Neural progenitor cell (in vitro differentiated cells): ENCODE measurements at regions not wholly inside any gene's neighbourhood (a gene's known extent, or its start where the extent isn't known, plus 50 kb on each side); places are given as distances from the start of the nearest gene placed in this dataset.
A peak's percentile ranks its signal among the peaks of the same experiment; 100 is the strongest.

Experiments used
- DNase-seq: peaks from one replicate; pipeline ENCODE4 v3.0.0-alpha.2; 2016; ENCODE audit warnings: low spot score
- H2AFZ ChIP-seq: fragments of 200-600 bp; sonication (generic); replicated peaks from 2 replicates; pipeline ENCODE4 v1.6.1; 2016; ENCODE audit warnings: antibody characterized with exemption
- H3F3A ChIP-seq: fragments of 200-600 bp; sonication (generic); 2 replicates; pipeline ENCODE4 v1.6.1; 2016; ENCODE audit warnings: antibody characterized with exemption, low read depth
- H3K27ac ChIP-seq: fragments of 200-600 bp; sonication (generic); 2 replicates; pipeline ENCODE4 v1.5.1; 2016; ENCODE audit warnings: mild to moderate bottlenecking
- H3K27me3 ChIP-seq: fragments of 200-600 bp; sonication (generic); 2 replicates; pipeline ENCODE4 v1.6.1; 2016; ENCODE audit warnings: mild to moderate bottlenecking, moderate library complexity
- H3K36me3 ChIP-seq: fragments of 200-600 bp; sonication (generic); 2 replicates; pipeline ENCODE4 v1.5.1; 2016
- H3K4me1 ChIP-seq: fragments of 200-600 bp; sonication (generic); 2 replicates; pipeline ENCODE4 v1.6.1; 2016; ENCODE audit warnings: mixed run types
- H3K4me2 ChIP-seq: fragments of 200-600 bp; sonication (generic); 2 replicates; pipeline ENCODE4 v1.6.1; 2016
- H3K4me3 ChIP-seq: fragments of 200-600 bp; sonication (generic); 2 replicates; pipeline ENCODE4 v1.5.1; 2016
- H3K79me2 ChIP-seq: fragments of 200-600 bp; sonication (generic); 2 replicates; pipeline ENCODE4 v1.6.1; 2016; ENCODE audit warnings: low read depth
- H3K9ac ChIP-seq: fragments of 200-600 bp; sonication (generic); 2 replicates; pipeline ENCODE4 v1.6.1; 2016
- H3K9me3 ChIP-seq: fragments of 200-600 bp; sonication (generic); 2 replicates; pipeline ENCODE4 v1.5.1; 2016; ENCODE audit warnings: low read depth
- H4K20me1 ChIP-seq: fragments of 200-600 bp; sonication (generic); 2 replicates; pipeline ENCODE4 v1.6.1; 2016; ENCODE audit warnings: low read depth
- H3K27ac Mint-ChIP-seq: 3 replicates; pipeline ENCODE4 v1.8.0; 2021; ENCODE audit warnings: mixed read lengths
- H3K27me3 Mint-ChIP-seq: 2 replicates; pipeline ENCODE4 v1.8.0; 2022; ENCODE audit warnings: low read depth, mild to moderate bottlenecking, inconsistent platforms, moderate library complexity, mixed read lengths; ENCODE audit not compliant: insufficient read depth
- H3K36me3 Mint-ChIP-seq: 3 replicates; pipeline ENCODE4 v1.8.0; 2021; ENCODE audit warnings: mixed read lengths
- H3K4me1 Mint-ChIP-seq: 3 replicates; pipeline ENCODE4 v1.8.0; 2021; ENCODE audit warnings: mixed read lengths
- H3K4me3 Mint-ChIP-seq: 3 replicates; pipeline ENCODE4 v1.8.0; 2021; ENCODE audit warnings: mild to moderate bottlenecking, moderate library complexity, mixed read lengths
- H3K9me3 Mint-ChIP-seq: 3 replicates; pipeline ENCODE4 v1.8.0; 2020; ENCODE audit warnings: mixed read lengths
- CTCF ChIP-seq: fragments of 200-600 bp; sonication (generic); IDR thresholded peaks from 2 replicates; pipeline ENCODE4 v1.5.1; 2017; ENCODE audit warnings: antibody characterized with exemption, mild to moderate bottlenecking
- EZH2 ChIP-seq: fragments of 200-600 bp; sonication (generic); IDR thresholded peaks from 2 replicates; pipeline ENCODE4 v1.6.1; 2017; ENCODE audit warnings: antibody characterized with exemption, mild to moderate bottlenecking, moderate library complexity
- EZH2phosphoT487 ChIP-seq: fragments of 200-600 bp; sonication (generic); IDR thresholded peaks from 2 replicates; pipeline ENCODE4 v1.6.1; 2017; ENCODE audit warnings: antibody characterized with exemption

GRCh38 chr11:46180736-46181135 is 59.5 kb upstream of the PHF21A start:
- Histone ChIP-seq H3K4me3 (no peak overlapping the region), H3K27me3 (no peaks in the 10 kb centered on the region), H4K20me1 (no peaks in the 10 kb centered on the region), H2AFZ (no peak overlapping the region), H3K79me2 (no peaks in the 10 kb centered on the region), H3K9me3 (no peaks in the 10 kb centered on the region), H3K4me1 (no peaks in the 10 kb centered on the region), H3K36me3 (no peaks in the 10 kb centered on the region), H3K4me2 (no peak overlapping the region), H3F3A (no peaks in the 10 kb centered on the region), H3K9ac (no peak overlapping the region), H3K27ac (no peak overlapping the region)
- Mint-ChIP-seq H3K4me1 (no peaks in the 10 kb centered on the region), H3K36me3 (no peaks in the 10 kb centered on the region), H3K9me3 (peaks cover 2% of the 10 kb centered on the region), H3K27me3 (peaks cover 5% of the 10 kb centered on the region), H3K27ac (no peak overlapping the region), H3K4me3 (no peak overlapping the region)
- TF ChIP-seq CTCF, result no peak
- no peak for TF ChIP-seq EZH2phosphoT487
- no peak for TF ChIP-seq EZH2
- DNase-seq, result no peak

- no peaks in the 10 kb centered on the region for H3K9me3 Mint-ChIP-seq
These were observed 57.3 kb upstream of the PHF21A start for GRCh38 chr11:46178513-46178912.

GRCh38 chr11:46176421-46176820 is 55.2 kb upstream of the PHF21A start:
- Histone ChIP-seq H3F3A (no peaks in the 10 kb centered on the region), H3K9ac (no peak overlapping the region), H3K79me2 (no peaks in the 10 kb centered on the region), H3K36me3 (no peaks in the 10 kb centered on the region), H3K4me1 (no peaks in the 10 kb centered on the region), H3K27ac (no peak overlapping the region), H2AFZ (peak overlapping the region; percentile 45), H3K4me3 (no peak overlapping the region), H3K4me2 (no peak overlapping the region), H3K27me3 (no peaks in the 10 kb centered on the region), H4K20me1 (no peaks in the 10 kb centered on the region), H3K9me3 (no peaks in the 10 kb centered on the region)
- no peak overlapping the region for H3K27ac Mint-ChIP-seq
- H3K4me3 Mint-ChIP-seq, result no peak overlapping the region
- H3K9me3 Mint-ChIP-seq, result no peaks in the 10 kb centered on the region
- H3K36me3 Mint-ChIP-seq, result no peaks in the 10 kb centered on the region
- no peaks in the 10 kb centered on the region for H3K4me1 Mint-ChIP-seq
- DNase-seq, result no peak
- H3K27me3 Mint-ChIP-seq, result peaks cover 5% of the 10 kb centered on the region
- no peak for TF ChIP-seq CTCF
- no peak for TF ChIP-seq EZH2phosphoT487
- TF ChIP-seq EZH2, result no peak

More at GRCh38 chr11:46178513-46178912, 57.3 kb upstream of the PHF21A start:
- Mint-ChIP-seq H3K27me3 (peaks cover 5% of the 10 kb centered on the region), H3K4me1 (no peaks in the 10 kb centered on the region), H3K36me3 (no peaks in the 10 kb centered on the region), H3K4me3 (no peak overlapping the region), H3K27ac (no peak overlapping the region)
- no peak for DNase-seq
- no peaks in the 10 kb centered on the region for H3K9me3 ChIP-seq
- H2AFZ ChIP-seq, result no peak overlapping the region
- H3F3A ChIP-seq, result no peaks in the 10 kb centered on the region
- no peaks in the 10 kb centered on the region for H3K4me1 ChIP-seq
- H3K27ac ChIP-seq, result no peak overlapping the region
- H3K9ac ChIP-seq, result no peak overlapping the region
- no peaks in the 10 kb centered on the region for H3K79me2 ChIP-seq
- no peak overlapping the region for H3K4me3 ChIP-seq
- no peaks in the 10 kb centered on the region for H3K27me3 ChIP-seq
- no peak for TF ChIP-seq EZH2
- TF ChIP-seq CTCF, result no peak
- no peak for TF ChIP-seq EZH2phosphoT487
- H3K4me2 ChIP-seq, result no peak overlapping the region
- no peaks in the 10 kb centered on the region for H3K36me3 ChIP-seq
- no peaks in the 10 kb centered on the region for H4K20me1 ChIP-seq
